Neural progenitor cell (in vitro differentiated cells): ENCODE measurements at regions not wholly inside any gene's neighbourhood (a gene's known extent, or its start where the extent isn't known, plus 50 kb on each side); places are given as distances from the start of the nearest gene placed in this dataset.

Experiments used
- DNase-seq: peaks from one replicate; pipeline ENCODE4 v3.0.0-alpha.2; 2016; ENCODE audit warnings: low spot score
- H2AFZ ChIP-seq: fragments of 200-600 bp; sonication (generic); replicated peaks from 2 replicates; pipeline ENCODE4 v1.6.1; 2016; ENCODE audit warnings: antibody characterized with exemption
- H3F3A ChIP-seq: fragments of 200-600 bp; sonication (generic); 2 replicates; pipeline ENCODE4 v1.6.1; 2016; ENCODE audit warnings: antibody characterized with exemption, low read depth
- H3K27ac ChIP-seq: fragments of 200-600 bp; sonication (generic); 2 replicates; pipeline ENCODE4 v1.5.1; 2016; ENCODE audit warnings: mild to moderate bottlenecking
- H3K27me3 ChIP-seq: fragments of 200-600 bp; sonication (generic); 2 replicates; pipeline ENCODE4 v1.6.1; 2016; ENCODE audit warnings: mild to moderate bottlenecking, moderate library complexity
- H3K36me3 ChIP-seq: fragments of 200-600 bp; sonication (generic); 2 replicates; pipeline ENCODE4 v1.5.1; 2016
- H3K4me1 ChIP-seq: fragments of 200-600 bp; sonication (generic); 2 replicates; pipeline ENCODE4 v1.6.1; 2016; ENCODE audit warnings: mixed run types
- H3K4me2 ChIP-seq: fragments of 200-600 bp; sonication (generic); 2 replicates; pipeline ENCODE4 v1.6.1; 2016
- H3K4me3 ChIP-seq: fragments of 200-600 bp; sonication (generic); 2 replicates; pipeline ENCODE4 v1.5.1; 2016
- H3K79me2 ChIP-seq: fragments of 200-600 bp; sonication (generic); 2 replicates; pipeline ENCODE4 v1.6.1; 2016; ENCODE audit warnings: low read depth
- H3K9ac ChIP-seq: fragments of 200-600 bp; sonication (generic); 2 replicates; pipeline ENCODE4 v1.6.1; 2016
- H3K9me3 ChIP-seq: fragments of 200-600 bp; sonication (generic); 2 replicates; pipeline ENCODE4 v1.5.1; 2016; ENCODE audit warnings: low read depth
- H4K20me1 ChIP-seq: fragments of 200-600 bp; sonication (generic); 2 replicates; pipeline ENCODE4 v1.6.1; 2016; ENCODE audit warnings: low read depth
- H3K27ac Mint-ChIP-seq: 3 replicates; pipeline ENCODE4 v1.8.0; 2021; ENCODE audit warnings: mixed read lengths
- H3K27me3 Mint-ChIP-seq: 2 replicates; pipeline ENCODE4 v1.8.0; 2022; ENCODE audit warnings: low read depth, mild to moderate bottlenecking, inconsistent platforms, moderate library complexity, mixed read lengths; ENCODE audit not compliant: insufficient read depth
- H3K36me3 Mint-ChIP-seq: 3 replicates; pipeline ENCODE4 v1.8.0; 2021; ENCODE audit warnings: mixed read lengths
- H3K4me1 Mint-ChIP-seq: 3 replicates; pipeline ENCODE4 v1.8.0; 2021; ENCODE audit warnings: mixed read lengths
- H3K4me3 Mint-ChIP-seq: 3 replicates; pipeline ENCODE4 v1.8.0; 2021; ENCODE audit warnings: mild to moderate bottlenecking, moderate library complexity, mixed read lengths
- H3K9me3 Mint-ChIP-seq: 3 replicates; pipeline ENCODE4 v1.8.0; 2020; ENCODE audit warnings: mixed read lengths
- EZH2 ChIP-seq: fragments of 200-600 bp; sonication (generic); IDR thresholded peaks from 2 replicates; pipeline ENCODE4 v1.6.1; 2017; ENCODE audit warnings: antibody characterized with exemption, mild to moderate bottlenecking, moderate library complexity
- EZH2phosphoT487 ChIP-seq: fragments of 200-600 bp; sonication (generic); IDR thresholded peaks from 2 replicates; pipeline ENCODE4 v1.6.1; 2017; ENCODE audit warnings: antibody characterized with exemption
- TF ChIP-seq, protein P1 (sequence below): fragments of 200-600 bp; sonication (generic); IDR thresholded peaks from 2 replicates; pipeline ENCODE4 v1.5.1; 2017; ENCODE audit warnings: antibody characterized with exemption, mild to moderate bottlenecking

DNA sequence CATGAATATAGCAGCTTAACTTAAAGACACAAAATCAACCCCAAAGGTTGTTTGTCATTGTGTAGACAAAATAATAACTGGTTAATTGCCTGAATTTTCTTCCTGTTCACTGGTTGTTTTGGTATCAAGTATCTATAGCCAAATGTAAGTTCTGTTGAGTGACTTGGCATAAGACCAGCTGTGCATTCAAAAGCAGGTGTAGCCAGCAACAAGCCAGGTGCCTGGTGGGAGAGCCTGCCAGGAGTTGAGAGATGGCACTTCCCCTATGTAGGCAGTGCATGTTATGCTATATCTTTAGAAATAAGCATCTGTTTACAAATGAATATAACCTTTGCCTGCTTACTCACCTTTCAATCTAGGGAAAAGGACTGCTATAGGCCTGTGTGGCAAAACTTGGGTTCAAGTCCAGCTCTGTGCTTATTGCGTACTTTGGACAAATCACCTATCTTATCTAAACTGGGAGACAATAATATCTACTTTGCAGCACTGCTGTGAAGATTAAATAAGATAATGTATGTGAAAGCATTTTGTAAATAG lies 84.9 kb upstream of the TBL1XR1 start:
- no peak for TF ChIP-seq EZH2
- TF ChIP-seq EZH2phosphoT487: no peak
- TF ChIP-seq, protein P1, sequence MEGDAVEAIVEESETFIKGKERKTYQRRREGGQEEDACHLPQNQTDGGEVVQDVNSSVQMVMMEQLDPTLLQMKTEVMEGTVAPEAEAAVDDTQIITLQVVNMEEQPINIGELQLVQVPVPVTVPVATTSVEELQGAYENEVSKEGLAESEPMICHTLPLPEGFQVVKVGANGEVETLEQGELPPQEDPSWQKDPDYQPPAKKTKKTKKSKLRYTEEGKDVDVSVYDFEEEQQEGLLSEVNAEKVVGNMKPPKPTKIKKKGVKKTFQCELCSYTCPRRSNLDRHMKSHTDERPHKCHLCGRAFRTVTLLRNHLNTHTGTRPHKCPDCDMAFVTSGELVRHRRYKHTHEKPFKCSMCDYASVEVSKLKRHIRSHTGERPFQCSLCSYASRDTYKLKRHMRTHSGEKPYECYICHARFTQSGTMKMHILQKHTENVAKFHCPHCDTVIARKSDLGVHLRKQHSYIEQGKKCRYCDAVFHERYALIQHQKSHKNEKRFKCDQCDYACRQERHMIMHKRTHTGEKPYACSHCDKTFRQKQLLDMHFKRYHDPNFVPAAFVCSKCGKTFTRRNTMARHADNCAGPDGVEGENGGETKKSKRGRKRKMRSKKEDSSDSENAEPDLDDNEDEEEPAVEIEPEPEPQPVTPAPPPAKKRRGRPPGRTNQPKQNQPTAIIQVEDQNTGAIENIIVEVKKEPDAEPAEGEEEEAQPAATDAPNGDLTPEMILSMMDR: no peak
- H3K27me3 ChIP-seq: no peaks in the 10 kb centered on the region
- no peaks in the 10 kb centered on the region for H3K36me3 ChIP-seq
- H3K9me3 Mint-ChIP-seq: peaks cover 7% of the 10 kb centered on the region
- no peak overlapping the region for H3K4me3 ChIP-seq
- peak overlapping the region; percentile 79 for H2AFZ ChIP-seq
- H3K4me1 ChIP-seq: peaks cover 18% of the 10 kb centered on the region
- H3K4me2 ChIP-seq: no peak overlapping the region
- peaks cover 3% of the 10 kb centered on the region for H3K27me3 Mint-ChIP-seq
- no peak overlapping the region for H3K4me3 Mint-ChIP-seq
- no peaks in the 10 kb centered on the region for H3K9me3 ChIP-seq
- no peak overlapping the region for H3K9ac ChIP-seq
- no peak for DNase-seq
- no peaks in the 10 kb centered on the region for H3K36me3 Mint-ChIP-seq
- no peaks in the 10 kb centered on the region for H4K20me1 ChIP-seq
- H3F3A ChIP-seq: no peaks in the 10 kb centered on the region
- H3K4me1 Mint-ChIP-seq: peaks cover 46% of the 10 kb centered on the region
- no peak overlapping the region for H3K27ac ChIP-seq
- no peaks in the 10 kb centered on the region for H3K79me2 ChIP-seq
- H3K27ac Mint-ChIP-seq: peak overlapping the region; percentile 84

DNA sequence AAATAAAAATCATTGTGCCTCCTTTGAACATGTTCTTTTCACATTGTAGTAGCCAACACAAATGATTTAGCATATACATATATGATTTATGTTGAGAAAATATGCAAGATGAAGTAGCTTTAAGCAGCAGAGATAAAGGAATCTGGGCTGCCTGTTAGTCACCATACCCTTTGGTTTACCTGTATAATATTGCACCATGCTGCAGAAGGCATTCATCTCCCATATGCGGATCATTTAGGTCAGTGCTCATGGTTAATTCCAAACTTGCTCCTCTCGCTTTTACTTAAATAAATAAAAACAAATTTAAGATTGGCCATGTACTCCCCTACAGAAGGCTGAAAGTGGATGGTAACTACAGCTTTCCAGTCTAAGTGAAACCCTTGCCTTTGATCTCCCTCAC lies 86.7 kb upstream of the TBL1XR1 start:
- no peak overlapping the region for H3K4me2 ChIP-seq
- H3K9ac ChIP-seq: no peak overlapping the region
- no peaks in the 10 kb centered on the region for H3K36me3 Mint-ChIP-seq
- H4K20me1 ChIP-seq: no peaks in the 10 kb centered on the region
- H3K4me1 Mint-ChIP-seq: peaks cover 47% of the 10 kb centered on the region
- H3K27ac Mint-ChIP-seq: peak overlapping the region; percentile 29
- H3K4me1 ChIP-seq: peaks cover 18% of the 10 kb centered on the region
- no peaks in the 10 kb centered on the region for H3K9me3 ChIP-seq
- no peaks in the 10 kb centered on the region for H3K27me3 ChIP-seq
- peak overlapping the region; percentile 69 for H3K4me3 Mint-ChIP-seq
- H3K9me3 Mint-ChIP-seq: peaks cover 8% of the 10 kb centered on the region
- H3F3A ChIP-seq: no peaks in the 10 kb centered on the region
- TF ChIP-seq EZH2phosphoT487: no peak
- TF ChIP-seq, protein P1: no peak
- TF ChIP-seq EZH2: no peak
- H3K79me2 ChIP-seq: no peaks in the 10 kb centered on the region
- peaks cover 3% of the 10 kb centered on the region for H3K27me3 Mint-ChIP-seq
- no peaks in the 10 kb centered on the region for H3K36me3 ChIP-seq
- no peak overlapping the region for H2AFZ ChIP-seq
- H3K4me3 ChIP-seq: no peak overlapping the region
- no peak overlapping the region for H3K27ac ChIP-seq
- no peak for DNase-seq

DNA sequence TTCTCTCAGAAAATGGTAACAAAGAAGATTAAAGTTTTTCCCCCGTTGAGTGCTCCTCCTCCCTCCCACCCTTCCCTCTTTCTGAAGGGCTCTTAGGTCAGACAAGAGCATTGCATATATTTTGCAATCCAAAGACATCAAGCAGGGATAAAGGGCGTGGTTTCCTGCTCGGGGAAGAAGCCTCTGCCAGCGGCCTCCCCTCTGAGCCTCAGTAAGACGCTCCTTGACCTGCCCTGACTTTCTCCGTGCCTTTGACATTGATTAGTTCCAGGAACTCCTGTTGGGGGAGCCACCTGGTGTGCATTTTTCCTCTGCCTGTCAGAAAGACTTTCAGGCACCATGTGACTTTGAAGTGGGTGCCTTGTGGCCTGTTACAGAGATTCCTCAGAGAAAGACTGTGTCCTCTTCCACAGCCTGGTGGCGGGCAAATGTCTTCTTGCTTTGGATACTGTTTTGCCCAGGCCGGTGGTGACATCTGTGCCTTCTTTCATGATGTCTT lies 87.2 kb upstream of the TBL1XR1 start:
- H4K20me1 ChIP-seq: no peaks in the 10 kb centered on the region
- peak overlapping the region; percentile 88 for H3K27ac Mint-ChIP-seq
- no peaks in the 10 kb centered on the region for H3K9me3 ChIP-seq
- no peak overlapping the region for H3K9ac ChIP-seq
- peaks cover 42% of the 10 kb centered on the region for H3K4me1 Mint-ChIP-seq
- no peaks in the 10 kb centered on the region for H3K36me3 Mint-ChIP-seq
- H3K27ac ChIP-seq: no peak overlapping the region
- TF ChIP-seq EZH2 (no peak), EZH2phosphoT487 (no peak)
- TF ChIP-seq, protein P1: no peak
- peaks cover 3% of the 10 kb centered on the region for H3K27me3 Mint-ChIP-seq
- no peaks in the 10 kb centered on the region for H3K79me2 ChIP-seq
- peaks cover 18% of the 10 kb centered on the region for H3K4me1 ChIP-seq
- no peak overlapping the region for H3K4me3 ChIP-seq
- no peaks in the 10 kb centered on the region for H3K27me3 ChIP-seq
- peak; percentile 48 for DNase-seq
- no peak overlapping the region for H2AFZ ChIP-seq
- H3K9me3 Mint-ChIP-seq: peaks cover 8% of the 10 kb centered on the region
- no peaks in the 10 kb centered on the region for H3K36me3 ChIP-seq
- H3K4me3 Mint-ChIP-seq: peak overlapping the region; percentile 69
- H3F3A ChIP-seq: no peaks in the 10 kb centered on the region
- H3K4me2 ChIP-seq: no peak overlapping the region
